Keratinocyte (primary cell): ENCODE measurements at regions not wholly inside any gene's neighbourhood (a gene's known extent, or its start where the extent isn't known, plus 50 kb on each side); places are given as distances from the start of the nearest gene placed in this dataset.

Source experiments
- DNase-seq: peaks from one replicate; pipeline ENCODE4 v3.0.0-alpha.2; 2011; ENCODE audit warnings: low read depth, missing footprints, low spot score
- FAIRE-seq: peaks from 2 replicates; lab custom pipeline; 2011; peaks lifted over from hg19 to GRCh38; lab: Jason Lieb, UNC
- H2AFZ ChIP-seq: 2 replicates; pipeline ENCODE4 v1.6.0; 2012; ENCODE audit warnings: low read length, control low read depth, inconsistent platforms; ENCODE audit not compliant: control insufficient read depth
- H3K27ac ChIP-seq: 2 replicates; pipeline ENCODE4 v1.5.1; 2011; ENCODE audit warnings: low read length; ENCODE audit not compliant: control insufficient read depth, insufficient read depth
- H3K27me3 ChIP-seq: 3 replicates; pipeline ENCODE4 v1.6.0; 2011; ENCODE audit warnings: low read length; ENCODE audit not compliant: control insufficient read depth, insufficient read depth; ENCODE audit errors: extremely low read depth
- H3K36me3 ChIP-seq, 2 experiments: 2 replicates in 1 of 2; 3 replicates in 1 of 2; pipeline ENCODE4 v1.5.1; 2011; ENCODE audit warnings: low read length in 2 of 2, mild to moderate bottlenecking in 1 of 2; ENCODE audit not compliant: control insufficient read depth in 2 of 2, insufficient read depth in 2 of 2; ENCODE audit errors: extremely low read depth in 1 of 2
- H3K4me1 ChIP-seq: 3 replicates; pipeline ENCODE4 v1.5.1; 2011; ENCODE audit warnings: low read length; ENCODE audit not compliant: control insufficient read depth, insufficient read depth; ENCODE audit errors: extremely low read depth
- H3K4me2 ChIP-seq: 3 replicates; pipeline ENCODE4 v1.6.0; 2011; ENCODE audit warnings: low read depth, low read length; ENCODE audit not compliant: control insufficient read depth, insufficient read depth; ENCODE audit errors: extremely low read depth
- H3K4me3 ChIP-seq, 3 experiments: fragments of 200-600 bp in 1 of 3; sonication (generic) in 1 of 3; 2 replicates in 2 of 3; 3 replicates in 1 of 3; pipeline ENCODE4 v1.5.1; 2011 to 2016; ENCODE audit warnings: low read length in 3 of 3, mild to moderate bottlenecking in 3 of 3, control low read depth in 2 of 3, inconsistent platforms in 1 of 3, low read depth in 1 of 3, mixed read lengths in 1 of 3, mixed run types in 1 of 3, moderate library complexity in 1 of 3; ENCODE audit not compliant: control insufficient read depth in 2 of 3, insufficient read depth in 2 of 3; ENCODE audit errors: extremely low read depth in 1 of 3
- H3K79me2 ChIP-seq: 2 replicates; pipeline ENCODE4 v1.6.0; 2012; ENCODE audit warnings: low read length; ENCODE audit not compliant: control insufficient read depth, insufficient read depth
- H3K9ac ChIP-seq: 3 replicates; pipeline ENCODE4 v1.6.0; 2011; ENCODE audit warnings: low read length; ENCODE audit not compliant: control insufficient read depth, insufficient read depth; ENCODE audit errors: extremely low read depth
- H3K9me1 ChIP-seq: 3 replicates; pipeline ENCODE4 v1.6.0; 2011; ENCODE audit warnings: low read length; ENCODE audit not compliant: control insufficient read depth, insufficient read depth; ENCODE audit errors: extremely low read depth
- H3K9me3 ChIP-seq: 2 replicates; pipeline ENCODE4 v1.5.1; 2012; ENCODE audit warnings: low read depth, low read length; ENCODE audit not compliant: control insufficient read depth
- H4K20me1 ChIP-seq: 3 replicates; pipeline ENCODE4 v1.6.0; 2011; ENCODE audit warnings: low read length; ENCODE audit not compliant: control insufficient read depth, insufficient read depth; ENCODE audit errors: extremely low read depth
- EZH2 ChIP-seq: IDR thresholded peaks from one replicate; pipeline ENCODE4 v1.6.1; 2012; ENCODE audit warnings: inconsistent platforms, mild to moderate bottlenecking, low read length, moderate library complexity
- dilution Hi-C: fragments of 300-500 bp; cut with MboI; formaldehyde crosslinking; loops from one replicate; pipeline ENCODE4 v1.7.0; 2020; ENCODE audit warnings: low sequenced_read_pairs; ENCODE audit not compliant: extremely low pct_ligation_motif_present
- TF ChIP-seq, protein P1 (sequence below), 3 experiments: IDR thresholded peaks in 1 of 3; conservative IDR thresholded peaks in 1 of 3; optimal IDR thresholded peaks in 1 of 3; 2 replicates in 2 of 3; 3 replicates in 1 of 3; pipeline versions ENCODE3 to v1.5.1; 2011; ENCODE audit warnings: low read length in 3 of 3, mild to moderate bottlenecking in 3 of 3, moderate library complexity in 2 of 3, control low read depth in 1 of 3, inconsistent platforms in 1 of 3; ENCODE audit not compliant: insufficient read depth in 2 of 3; ENCODE audit errors: extremely low read depth in 1 of 3

DNA sequence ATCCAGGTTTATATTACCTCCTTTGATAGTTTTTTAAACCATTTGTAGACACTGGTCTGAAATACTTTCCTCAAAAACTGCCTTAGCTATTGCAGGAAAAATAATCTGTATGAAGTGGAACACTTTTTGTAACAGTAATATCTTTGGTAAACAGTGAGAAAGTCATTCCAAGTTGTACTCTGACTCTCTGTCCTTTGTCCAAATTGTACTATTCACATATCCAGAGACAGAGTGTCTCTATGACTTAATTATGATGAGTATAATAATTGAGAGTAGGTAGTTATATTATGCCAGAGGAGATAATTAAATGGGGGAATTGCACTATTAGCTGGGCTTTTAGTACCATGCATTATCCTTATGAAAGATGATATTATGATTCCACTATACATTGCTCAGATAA is 112.6 kb upstream of the LCORL start:
- Histone ChIP-seq H3K4me2 (no peak overlapping the region), H3K79me2 (no peaks in the 10 kb centered on the region), H3K4me3 (no peak overlapping the region), H3K27ac (no peak overlapping the region), H3K36me3 (no peaks in the 10 kb centered on the region), H3K27me3 (no peaks in the 10 kb centered on the region), H3K9me1 (no peaks in the 10 kb centered on the region), H3K9ac (no peak overlapping the region), H4K20me1 (no peaks in the 10 kb centered on the region), H3K9me3 (no peaks in the 10 kb centered on the region), H2AFZ (no peak overlapping the region), H3K4me1 (no peaks in the 10 kb centered on the region)
- dilution Hi-C loops, result no loop called here
- DNase-seq (no peak), FAIRE-seq (no peak)
- TF ChIP-seq EZH2, result no peak
- TF ChIP-seq, protein P1, sequence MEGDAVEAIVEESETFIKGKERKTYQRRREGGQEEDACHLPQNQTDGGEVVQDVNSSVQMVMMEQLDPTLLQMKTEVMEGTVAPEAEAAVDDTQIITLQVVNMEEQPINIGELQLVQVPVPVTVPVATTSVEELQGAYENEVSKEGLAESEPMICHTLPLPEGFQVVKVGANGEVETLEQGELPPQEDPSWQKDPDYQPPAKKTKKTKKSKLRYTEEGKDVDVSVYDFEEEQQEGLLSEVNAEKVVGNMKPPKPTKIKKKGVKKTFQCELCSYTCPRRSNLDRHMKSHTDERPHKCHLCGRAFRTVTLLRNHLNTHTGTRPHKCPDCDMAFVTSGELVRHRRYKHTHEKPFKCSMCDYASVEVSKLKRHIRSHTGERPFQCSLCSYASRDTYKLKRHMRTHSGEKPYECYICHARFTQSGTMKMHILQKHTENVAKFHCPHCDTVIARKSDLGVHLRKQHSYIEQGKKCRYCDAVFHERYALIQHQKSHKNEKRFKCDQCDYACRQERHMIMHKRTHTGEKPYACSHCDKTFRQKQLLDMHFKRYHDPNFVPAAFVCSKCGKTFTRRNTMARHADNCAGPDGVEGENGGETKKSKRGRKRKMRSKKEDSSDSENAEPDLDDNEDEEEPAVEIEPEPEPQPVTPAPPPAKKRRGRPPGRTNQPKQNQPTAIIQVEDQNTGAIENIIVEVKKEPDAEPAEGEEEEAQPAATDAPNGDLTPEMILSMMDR (optimal IDR thresholded peaks at IDR 0.05 in 1 of 3, IDR thresholded peaks at IDR 0.05 in 1 of 3, conservative IDR thresholded peaks at IDR 0.05 in 1 of 3; ENCODE audit: extremely low read depth in 1 of 3, insufficient read depth in 2 of 3, low read length in 3 of 3), result no peak

DNA sequence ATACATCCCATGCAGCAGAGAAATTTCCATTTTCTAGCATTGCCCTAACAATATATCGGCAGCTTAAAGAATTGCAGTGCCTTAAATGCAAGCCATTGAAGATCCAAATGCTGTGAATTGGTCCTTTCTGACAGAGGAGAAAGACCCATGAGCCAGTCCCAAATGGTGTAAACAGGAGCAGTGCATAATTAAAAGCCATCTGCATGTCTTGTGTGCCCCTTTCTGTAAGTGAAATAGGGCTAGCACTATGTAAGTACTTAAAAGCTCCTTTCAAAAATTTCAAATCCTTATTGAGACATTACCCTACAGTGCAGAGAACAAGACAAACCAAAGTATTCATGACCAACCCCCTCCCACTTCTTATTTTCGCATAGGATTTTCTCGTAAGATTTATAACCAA is 108.7 kb upstream of the LCORL start:
- Histone ChIP-seq H3K9me1 (no peaks in the 10 kb centered on the region), H3K27ac (no peak overlapping the region), H3K27me3 (no peaks in the 10 kb centered on the region), H3K9me3 (no peaks in the 10 kb centered on the region), H3K4me3 (no peak overlapping the region), H4K20me1 (no peaks in the 10 kb centered on the region), H2AFZ (no peak overlapping the region), H3K36me3 (no peaks in the 10 kb centered on the region), H3K4me1 (no peaks in the 10 kb centered on the region), H3K79me2 (no peaks in the 10 kb centered on the region), H3K4me2 (no peak overlapping the region), H3K9ac (no peak overlapping the region)
- TF ChIP-seq EZH2, result no peak
- TF ChIP-seq, protein P1 (optimal IDR thresholded peaks at IDR 0.05 in 1 of 3, IDR thresholded peaks at IDR 0.05 in 1 of 3, conservative IDR thresholded peaks at IDR 0.05 in 1 of 3; ENCODE audit: extremely low read depth in 1 of 3, insufficient read depth in 2 of 3, low read length in 3 of 3), result no peak
- DNase-seq (no peak), FAIRE-seq (no peak)
- dilution Hi-C loops, result no loop called here
